ENCODE measurements at regions not wholly inside any gene's neighbourhood (a gene's known extent, or its start where the extent isn't known, plus 50 kb on each side); places are given as distances from the start of the nearest gene placed in this dataset.

GRCh38 chr6:94005835-94006234 is 586.5 kb upstream of the EPHA7 start:
- TF ChIP-seq SUZ12 (IDR thresholded peaks at IDR 0.05; ENCODE audit: extremely low read depth, insufficient read depth, insufficient read length) (no peak), YY1 (IDR thresholded peaks at IDR 0.05; ENCODE audit: insufficient read depth, insufficient read length) (no peak), ZNF274 (IDR thresholded peaks at IDR 0.05; ENCODE audit: low read depth, low read length) (no peak)
- DNase-seq (ENCODE audit: low read depth, low spot score), result no peak
- Histone ChIP-seq H3K9ac (ENCODE audit: insufficient read length, low read depth) (no peak overlapping the region), H3K4me1 (ENCODE audit: insufficient read depth, insufficient read length) (no peaks in the 10 kb centered on the region), H3K27me3 (ENCODE audit: insufficient read depth, insufficient read length) (no peaks in the 10 kb centered on the region), H3K4me3 (ENCODE audit: insufficient read length, low read depth) (no peak overlapping the region), H3K9me3 (ENCODE audit: insufficient read depth, low read length) (no peaks in the 10 kb centered on the region), H3K36me3 (ENCODE audit: insufficient read depth, insufficient read length, low read length) (no peaks in the 10 kb centered on the region)

GRCh38 chr6:93992976-93993375 is 573.6 kb upstream of the EPHA7 start:
- no peak for TF ChIP-seq YY1 (IDR thresholded peaks at IDR 0.05; ENCODE audit: insufficient read depth, insufficient read length)
- no peak for TF ChIP-seq ZNF274 (IDR thresholded peaks at IDR 0.05; ENCODE audit: low read depth, low read length)
- TF ChIP-seq SUZ12 (IDR thresholded peaks at IDR 0.05; ENCODE audit: extremely low read depth, insufficient read depth, insufficient read length), result no peak
- DNase-seq (ENCODE audit: low read depth, low spot score), result no peak
- H3K27me3 ChIP-seq (ENCODE audit: insufficient read depth, insufficient read length), result no peaks in the 10 kb centered on the region

GRCh38 chr6:93989630-93990029 is 570.3 kb upstream of the EPHA7 start:
- Histone ChIP-seq H3K9me3 (ENCODE audit: insufficient read depth, low read length) (no peaks in the 10 kb centered on the region), H3K9ac (ENCODE audit: insufficient read length, low read depth) (no peak overlapping the region), H3K36me3 (ENCODE audit: insufficient read depth, insufficient read length, low read length) (no peaks in the 10 kb centered on the region), H3K27me3 (ENCODE audit: insufficient read depth, insufficient read length) (no peaks in the 10 kb centered on the region), H3K4me3 (ENCODE audit: insufficient read length, low read depth) (no peak overlapping the region), H3K4me1 (ENCODE audit: insufficient read depth, insufficient read length) (no peaks in the 10 kb centered on the region)
- no peak for TF ChIP-seq YY1 (IDR thresholded peaks at IDR 0.05; ENCODE audit: insufficient read depth, insufficient read length)
- no peak for TF ChIP-seq ZNF274 (IDR thresholded peaks at IDR 0.05; ENCODE audit: low read depth, low read length)
- no peak for TF ChIP-seq SUZ12 (IDR thresholded peaks at IDR 0.05; ENCODE audit: extremely low read depth, insufficient read depth, insufficient read length)
- DNase-seq (ENCODE audit: low read depth, low spot score), result no peak

More at GRCh38 chr6:93992976-93993375, 573.6 kb upstream of the EPHA7 start:
- Histone ChIP-seq H3K9me3 (ENCODE audit: insufficient read depth, low read length) (no peaks in the 10 kb centered on the region), H3K9ac (ENCODE audit: insufficient read length, low read depth) (no peak overlapping the region), H3K4me3 (ENCODE audit: insufficient read length, low read depth) (no peak overlapping the region), H3K4me1 (ENCODE audit: insufficient read depth, insufficient read length) (no peaks in the 10 kb centered on the region), H3K36me3 (ENCODE audit: insufficient read depth, insufficient read length, low read length) (no peaks in the 10 kb centered on the region)

GRCh38 chr6:93985953-93986352 is 566.6 kb upstream of the EPHA7 start:
- no peak overlapping the region for H3K9ac ChIP-seq (ENCODE audit: insufficient read length, low read depth)
- H3K9me3 ChIP-seq (ENCODE audit: insufficient read depth, low read length), result no peaks in the 10 kb centered on the region
- H3K27me3 ChIP-seq (ENCODE audit: insufficient read depth, insufficient read length), result no peaks in the 10 kb centered on the region
- no peaks in the 10 kb centered on the region for H3K4me1 ChIP-seq (ENCODE audit: insufficient read depth, insufficient read length)
- no peak for TF ChIP-seq ZNF274 (IDR thresholded peaks at IDR 0.05; ENCODE audit: low read depth, low read length)
- TF ChIP-seq YY1 (IDR thresholded peaks at IDR 0.05; ENCODE audit: insufficient read depth, insufficient read length), result no peak
- TF ChIP-seq SUZ12 (IDR thresholded peaks at IDR 0.05; ENCODE audit: extremely low read depth, insufficient read depth, insufficient read length), result no peak
- no peak for DNase-seq (ENCODE audit: low read depth, low spot score)
- H3K4me3 ChIP-seq (ENCODE audit: insufficient read length, low read depth), result no peak overlapping the region
- no peaks in the 10 kb centered on the region for H3K36me3 ChIP-seq (ENCODE audit: insufficient read depth, insufficient read length, low read length)

GRCh38 chr6:93975159-93975558 is 555.8 kb upstream of the EPHA7 start:
- H3K4me3 ChIP-seq (ENCODE audit: insufficient read length, low read depth), result no peak overlapping the region
- no peaks in the 10 kb centered on the region for H3K4me1 ChIP-seq (ENCODE audit: insufficient read depth, insufficient read length)
- DNase-seq (ENCODE audit: low read depth, low spot score), result no peak
- no peaks in the 10 kb centered on the region for H3K9me3 ChIP-seq (ENCODE audit: insufficient read depth, low read length)
- no peaks in the 10 kb centered on the region for H3K36me3 ChIP-seq (ENCODE audit: insufficient read depth, insufficient read length, low read length)
- no peak for TF ChIP-seq YY1 (IDR thresholded peaks at IDR 0.05; ENCODE audit: insufficient read depth, insufficient read length)
- TF ChIP-seq SUZ12 (IDR thresholded peaks at IDR 0.05; ENCODE audit: extremely low read depth, insufficient read depth, insufficient read length), result no peak
- no peak for TF ChIP-seq ZNF274 (IDR thresholded peaks at IDR 0.05; ENCODE audit: low read depth, low read length)
- H3K27me3 ChIP-seq (ENCODE audit: insufficient read depth, insufficient read length), result no peaks in the 10 kb centered on the region
- no peak overlapping the region for H3K9ac ChIP-seq (ENCODE audit: insufficient read length, low read depth)

- no peak overlapping the region for H3K4me3 ChIP-seq (ENCODE audit: insufficient read length, low read depth)
- no peak for TF ChIP-seq ZNF274 (IDR thresholded peaks at IDR 0.05; ENCODE audit: low read depth, low read length)
- no peak for TF ChIP-seq YY1 (IDR thresholded peaks at IDR 0.05; ENCODE audit: insufficient read depth, insufficient read length)
- TF ChIP-seq SUZ12 (IDR thresholded peaks at IDR 0.05; ENCODE audit: extremely low read depth, insufficient read depth, insufficient read length), result no peak
- no peaks in the 10 kb centered on the region for H3K9me3 ChIP-seq (ENCODE audit: insufficient read depth, low read length)
- H3K27me3 ChIP-seq (ENCODE audit: insufficient read depth, insufficient read length), result no peaks in the 10 kb centered on the region
- no peaks in the 10 kb centered on the region for H3K36me3 ChIP-seq (ENCODE audit: insufficient read depth, insufficient read length, low read length)
- no peak for DNase-seq (ENCODE audit: low read depth, low spot score)
- no peaks in the 10 kb centered on the region for H3K4me1 ChIP-seq (ENCODE audit: insufficient read depth, insufficient read length)
- H3K9ac ChIP-seq (ENCODE audit: insufficient read length, low read depth), result no peak overlapping the region
Measured at GRCh38 chr6:93974332-93974731, 555.0 kb upstream of the EPHA7 start.

GRCh38 chr6:93972791-93973190 is 553.4 kb upstream of the EPHA7 start:
- no peak for DNase-seq (ENCODE audit: low read depth, low spot score)
- Histone ChIP-seq H3K4me3 (ENCODE audit: insufficient read length, low read depth) (no peak overlapping the region), H3K9ac (ENCODE audit: insufficient read length, low read depth) (no peak overlapping the region), H3K9me3 (ENCODE audit: insufficient read depth, low read length) (no peaks in the 10 kb centered on the region), H3K36me3 (ENCODE audit: insufficient read depth, insufficient read length, low read length) (no peaks in the 10 kb centered on the region), H3K4me1 (ENCODE audit: insufficient read depth, insufficient read length) (no peaks in the 10 kb centered on the region), H3K27me3 (ENCODE audit: insufficient read depth, insufficient read length) (no peaks in the 10 kb centered on the region)
- TF ChIP-seq ZNF274 (IDR thresholded peaks at IDR 0.05; ENCODE audit: low read depth, low read length) (no peak), YY1 (IDR thresholded peaks at IDR 0.05; ENCODE audit: insufficient read depth, insufficient read length) (no peak), SUZ12 (IDR thresholded peaks at IDR 0.05; ENCODE audit: extremely low read depth, insufficient read depth, insufficient read length) (no peak)

All from NT2/D1 (cell line).